Renal pelvis (tissue), 1 donor: ENCODE measurements at regions not wholly inside any gene's neighbourhood (a gene's known extent, or its start where the extent isn't known, plus 50 kb on each side); places are given as distances from the start of the nearest gene placed in this dataset.

ENCODE experiments used
- DNase-seq: peaks from one replicate; pipeline ENCODE4 v3.0.0-alpha.2; 2013

DNA sequence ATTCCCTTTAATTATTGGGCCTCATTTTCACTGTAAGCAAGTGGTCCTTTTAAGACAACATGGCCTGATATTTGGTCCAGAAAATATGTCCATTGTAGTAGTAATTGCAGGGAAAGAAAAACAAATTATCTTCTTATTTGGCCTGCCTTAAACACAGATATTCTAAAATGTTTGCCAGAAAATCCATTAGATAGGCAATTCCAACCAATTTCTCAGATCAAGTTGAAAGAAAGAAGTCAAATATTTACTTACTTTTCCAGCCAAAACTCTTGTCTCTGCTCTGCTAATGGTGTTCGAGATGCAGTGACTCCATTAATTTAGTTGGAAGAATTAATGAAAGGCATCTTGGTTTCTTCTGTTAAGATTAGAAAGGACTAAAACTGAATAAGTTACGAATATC lies 757.3 kb upstream of the IGFBP3 start:
- no peak for DNase-seq

GRCh38 chr7:46675456-46675855 lies 754.4 kb upstream of the IGFBP3 start:
- DNase-seq = no peak

GRCh38 chr7:46672861-46673260 lies 751.8 kb upstream of the IGFBP3 start:
- no peak for DNase-seq

DNA sequence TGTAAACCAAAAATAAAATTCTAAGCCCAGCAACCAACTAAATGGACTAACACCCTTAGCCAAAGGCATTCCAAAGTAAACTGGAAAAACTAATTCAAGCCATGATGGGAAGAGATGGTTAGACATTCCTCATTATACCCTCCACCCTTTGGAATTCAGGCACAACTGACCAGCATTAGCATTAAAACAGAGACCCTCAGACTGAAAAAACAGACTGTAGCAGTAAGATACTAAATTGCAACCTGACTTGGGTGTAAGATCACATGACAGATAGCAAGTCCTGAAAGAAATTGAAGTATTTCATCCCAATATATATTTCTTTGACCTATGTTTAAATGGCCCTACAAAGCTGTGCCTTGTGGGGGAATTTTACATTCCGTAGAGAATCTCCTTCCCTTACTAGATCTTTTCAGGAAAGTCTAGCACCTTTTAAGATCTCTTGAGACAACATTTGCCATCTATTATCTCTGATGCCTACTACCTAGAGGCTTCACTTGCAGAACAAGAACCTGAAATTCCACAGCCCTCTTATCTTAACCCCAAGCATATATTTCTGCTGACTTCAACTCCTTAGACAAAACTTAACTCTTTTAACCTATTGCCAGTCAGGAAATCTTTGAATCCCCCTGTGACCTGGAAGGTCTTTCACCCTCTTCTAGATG lies 750.2 kb upstream of the IGFBP3 start:
- no peak for DNase-seq

DNA sequence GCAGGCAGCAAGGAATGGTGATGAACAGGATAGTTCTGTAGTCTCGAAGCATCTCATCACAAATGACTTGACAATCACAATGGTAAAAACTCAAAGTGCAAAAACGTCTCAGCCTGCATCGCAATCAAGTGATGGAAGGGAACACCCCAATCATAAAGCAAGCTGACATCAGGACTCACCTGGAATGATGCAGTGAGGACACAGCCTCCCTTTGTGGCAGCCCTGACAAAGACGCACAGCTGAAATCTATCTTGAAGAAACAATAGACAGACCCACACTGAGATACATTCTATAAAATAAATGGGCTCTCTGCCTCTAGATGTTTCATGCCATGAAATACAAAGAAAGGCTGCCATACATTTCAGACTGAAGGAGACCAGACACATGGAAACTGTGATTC lies 748.0 kb upstream of the IGFBP3 start:
- DNase-seq = no peak

DNA sequence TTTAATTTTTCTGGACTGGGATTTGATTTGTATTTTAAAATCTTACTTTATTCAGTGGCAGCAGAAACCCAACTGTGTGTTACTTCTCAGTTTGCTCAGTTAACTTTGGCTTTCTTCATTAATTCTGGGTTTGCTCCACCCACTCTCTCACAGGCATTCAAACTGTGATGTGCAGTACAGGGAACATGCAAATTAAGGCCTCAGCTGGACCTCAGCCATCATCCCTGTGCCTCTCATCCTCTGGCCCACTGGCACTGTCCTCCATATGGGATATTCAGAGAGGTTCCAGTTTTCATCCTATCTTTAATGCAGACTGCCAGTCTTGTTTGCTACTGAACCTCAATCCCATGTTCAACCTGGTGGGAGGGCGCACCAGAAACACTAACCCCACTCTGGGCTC lies 743.4 kb upstream of the IGFBP3 start:
- no peak for DNase-seq

GRCh38 chr7:46663025-46663424 lies 742.0 kb upstream of the IGFBP3 start:
- no peak for DNase-seq

DNA sequence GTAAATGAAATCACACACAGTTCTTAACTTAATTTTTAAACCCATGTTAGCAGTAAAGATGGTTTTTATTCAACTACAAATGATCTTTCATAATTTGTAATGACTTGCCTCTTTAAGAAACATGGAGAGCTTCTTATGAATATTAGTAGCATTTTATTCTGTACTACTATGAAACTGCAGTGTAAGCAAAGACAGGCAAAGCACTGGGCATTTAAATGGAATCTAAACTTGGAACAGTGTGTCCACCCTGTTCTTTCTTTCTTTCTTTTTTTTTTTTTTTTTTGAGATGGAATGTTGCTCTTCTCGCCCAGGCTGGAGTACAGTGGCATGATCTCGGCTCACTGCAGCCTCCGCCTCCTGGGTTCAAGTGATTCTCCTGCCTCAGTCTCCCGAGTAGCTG lies 740.4 kb upstream of the IGFBP3 start:
- DNase-seq = no peak

GRCh38 chr7:46660402-46660980 lies 739.4 kb upstream of the IGFBP3 start:
- no peak for DNase-seq

DNA sequence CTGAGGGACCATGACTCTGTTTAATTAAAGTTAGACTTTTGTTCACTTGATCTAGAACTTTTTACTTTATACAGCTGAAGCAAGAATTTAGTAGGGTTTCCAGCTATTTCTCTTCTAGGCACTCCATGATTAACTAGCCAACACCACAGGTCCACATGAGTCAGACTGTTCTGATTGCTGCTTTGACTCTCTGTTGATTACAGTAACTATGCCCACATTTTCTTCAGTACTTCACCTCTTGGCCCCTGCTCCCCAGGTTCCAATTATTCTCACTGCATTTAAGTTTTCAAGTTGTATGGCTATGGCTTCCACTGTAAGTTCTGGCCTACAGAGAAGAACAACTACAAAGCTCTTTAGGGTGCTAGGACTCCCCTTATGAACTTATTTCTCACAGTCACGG lies 737.2 kb upstream of the IGFBP3 start:
- DNase-seq = no peak

- no peak for DNase-seq
Observed at GRCh38 chr7:46654546-46655443, 733.7 kb upstream of the IGFBP3 start.

DNA sequence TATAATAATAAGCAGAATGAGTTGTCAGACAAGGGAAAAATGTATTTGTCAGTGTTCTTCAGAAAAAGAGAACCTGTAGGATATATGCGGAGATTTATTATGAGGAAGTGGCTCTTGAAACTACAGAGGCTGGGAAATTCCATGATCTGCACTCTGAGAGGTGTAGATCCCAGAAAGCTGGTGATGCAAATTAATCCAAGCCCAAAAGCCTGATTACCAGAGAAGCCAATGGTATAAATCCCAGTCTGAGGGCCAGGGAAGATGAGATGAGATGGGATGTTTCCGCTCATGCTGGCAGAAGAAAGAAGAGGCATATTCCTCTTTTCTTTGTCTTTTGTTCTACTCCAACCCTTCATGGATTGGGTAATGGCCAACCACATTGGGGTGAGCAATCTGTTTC lies 732.8 kb upstream of the IGFBP3 start:
- DNase-seq = no peak

GRCh38 chr7:46652317-46652716 lies 731.2 kb upstream of the IGFBP3 start:
- no peak for DNase-seq

- no peak for DNase-seq
Observed at GRCh38 chr7:46651561-46652088, 730.6 kb upstream of the IGFBP3 start.

DNA sequence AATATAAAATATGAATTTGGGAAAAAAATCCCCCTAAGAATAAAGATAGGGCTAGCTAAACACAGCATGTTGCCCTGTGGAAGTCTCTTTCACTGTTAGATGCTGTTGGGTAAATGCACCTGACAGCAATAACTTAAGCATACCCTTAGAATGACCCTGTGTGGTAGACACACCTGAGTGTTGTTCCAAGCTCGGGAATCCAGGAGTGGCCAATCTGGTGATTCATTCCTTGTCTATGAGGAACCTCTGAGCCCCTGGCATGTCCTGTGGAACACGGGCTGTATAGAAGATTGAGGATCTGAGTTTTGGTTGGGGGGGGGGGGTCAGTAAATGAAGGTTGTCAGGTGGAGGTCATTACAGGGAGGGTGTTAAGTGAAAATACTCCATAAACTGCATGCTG lies 730.0 kb upstream of the IGFBP3 start:
- no peak for DNase-seq

DNA sequence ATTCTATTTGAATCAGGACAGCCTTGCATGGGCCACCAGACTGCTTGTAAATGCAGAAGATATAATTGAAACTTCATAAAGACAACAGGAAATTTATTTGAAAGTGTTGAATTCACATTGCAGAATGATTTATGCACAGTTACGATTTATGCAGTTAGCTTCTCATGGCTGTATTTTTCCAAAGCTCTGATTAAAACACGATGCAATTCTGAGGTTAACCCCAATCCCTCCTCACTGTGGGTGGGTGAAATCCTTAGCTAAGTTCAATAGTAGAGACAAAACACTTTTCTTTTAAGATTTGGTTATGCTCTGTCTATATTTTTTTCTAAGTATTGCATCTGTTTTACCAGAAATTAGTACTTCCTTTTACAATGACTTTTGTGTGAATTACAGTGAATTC lies 728.8 kb upstream of the IGFBP3 start:
- no peak for DNase-seq

- no peak for DNase-seq
Observed at GRCh38 chr7:46637793-46638735, 717.0 kb upstream of the IGFBP3 start.

GRCh38 chr7:46636022-46636421 lies 715.0 kb upstream of the IGFBP3 start:
- no peak for DNase-seq

GRCh38 chr7:46633630-46634240 lies 712.7 kb upstream of the IGFBP3 start:
- no peak for DNase-seq

DNA sequence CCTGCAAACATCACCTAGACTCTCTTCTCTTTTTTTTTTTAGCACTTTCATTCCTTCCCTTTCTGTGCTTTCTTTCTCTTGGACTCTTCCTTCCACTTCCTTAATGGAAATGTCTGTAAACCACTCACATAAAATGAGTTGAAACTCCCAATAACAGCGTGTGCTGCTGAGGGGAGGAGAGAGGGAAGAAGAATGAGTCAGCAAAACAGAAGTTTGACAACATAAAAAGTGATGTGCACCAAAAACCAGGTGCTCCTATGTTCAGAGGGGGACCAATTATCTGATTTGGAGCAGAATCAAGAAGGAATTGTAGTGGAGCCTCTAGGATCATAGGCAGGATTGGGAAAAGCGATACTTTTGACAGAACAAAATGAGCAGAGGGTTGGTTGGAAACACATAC lies 712.1 kb upstream of the IGFBP3 start:
- no peak for DNase-seq

- no peak for DNase-seq
Observed at GRCh38 chr7:46630031-46630430, 709.0 kb upstream of the IGFBP3 start.
